IPS-NIHi7 (cell line): ENCODE measurements at regions not wholly inside any gene's neighbourhood (a gene's known extent, or its start where the extent isn't known, plus 50 kb on each side); places are given as distances from the start of the nearest gene placed in this dataset.
A peak's percentile ranks its signal among the peaks of the same experiment; 100 is the strongest.
"Not testable (repeated sequence)": the region's sequence is repeated elsewhere in the genome, so short reads cannot be mapped to it uniquely, and the experiment has no call there.

Experiments
- DNase-seq: peaks from one replicate; pipeline ENCODE4 v3.0.0; 2012; ENCODE audit warnings: mixed read lengths; ENCODE audit errors: extremely low spot score

DNA sequence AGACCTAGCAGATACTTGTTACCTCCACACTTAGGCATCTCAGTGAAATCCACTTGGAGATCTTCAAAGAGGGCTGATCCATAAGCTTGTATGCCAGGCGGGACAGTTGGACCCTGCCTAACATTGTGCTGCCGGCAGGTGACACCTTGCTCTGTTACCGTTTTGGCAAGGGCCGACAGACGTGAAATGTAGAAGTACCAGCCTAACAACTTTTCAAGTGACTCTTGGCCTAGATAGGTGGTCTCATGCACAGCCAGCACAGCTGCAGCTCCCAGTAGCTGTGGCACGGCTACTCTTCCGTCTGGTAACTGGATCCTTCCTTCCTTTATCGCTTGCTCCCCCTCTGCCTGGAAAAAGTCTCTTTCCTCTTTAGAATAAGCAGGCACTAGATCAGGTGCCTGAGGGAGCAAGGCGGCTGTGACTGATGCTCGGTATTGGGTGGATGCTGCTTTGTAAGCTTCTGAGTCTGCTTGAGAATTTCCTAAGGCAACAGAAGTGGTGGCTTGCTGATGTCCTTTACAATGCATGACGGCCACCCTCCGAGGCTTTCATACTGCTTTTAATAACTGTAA, 713.5 kb downstream of the AMY1C start:
- no peak for DNase-seq

DNA sequence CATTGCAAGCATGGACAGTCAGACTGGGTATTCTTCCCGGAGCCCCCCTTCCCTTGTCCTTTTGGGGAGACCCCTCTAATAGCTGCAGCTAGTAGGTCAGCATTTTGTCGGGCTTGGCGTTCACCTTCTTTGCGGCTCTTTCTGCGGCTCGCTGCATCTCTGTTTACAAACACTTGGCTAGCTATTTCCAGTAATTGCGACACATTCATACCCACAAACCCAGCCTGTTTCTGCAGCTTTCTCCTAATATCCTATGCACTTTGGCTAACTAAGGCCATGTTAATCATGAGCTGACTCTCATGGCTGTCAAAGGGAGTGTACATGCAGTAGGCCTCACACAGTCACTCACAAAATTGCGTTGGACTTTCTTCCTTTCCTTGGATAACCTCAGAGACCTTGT, 716.4 kb downstream of the AMY1C start:
- DNase-seq = no peak

DNA sequence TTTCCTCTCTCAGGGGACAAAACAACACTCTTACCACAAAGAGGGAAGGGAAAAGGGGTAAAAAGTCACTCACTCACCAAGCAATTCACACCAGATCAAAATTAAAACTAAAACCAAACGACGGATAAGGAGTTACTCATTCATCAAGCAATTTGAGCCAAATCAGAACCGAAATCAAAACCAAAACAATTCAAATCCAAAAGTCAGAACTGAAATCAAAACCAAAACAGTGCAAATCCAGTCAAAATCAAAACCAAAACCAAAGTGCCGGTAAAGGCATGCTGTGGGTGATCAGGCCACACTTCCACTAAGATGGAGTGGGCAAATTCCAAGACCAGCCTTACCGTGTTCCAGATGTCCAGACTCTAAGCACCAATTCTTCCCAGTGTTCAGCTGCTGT, 717.9 kb downstream of the AMY1C start:
- DNase-seq = no peak

DNA sequence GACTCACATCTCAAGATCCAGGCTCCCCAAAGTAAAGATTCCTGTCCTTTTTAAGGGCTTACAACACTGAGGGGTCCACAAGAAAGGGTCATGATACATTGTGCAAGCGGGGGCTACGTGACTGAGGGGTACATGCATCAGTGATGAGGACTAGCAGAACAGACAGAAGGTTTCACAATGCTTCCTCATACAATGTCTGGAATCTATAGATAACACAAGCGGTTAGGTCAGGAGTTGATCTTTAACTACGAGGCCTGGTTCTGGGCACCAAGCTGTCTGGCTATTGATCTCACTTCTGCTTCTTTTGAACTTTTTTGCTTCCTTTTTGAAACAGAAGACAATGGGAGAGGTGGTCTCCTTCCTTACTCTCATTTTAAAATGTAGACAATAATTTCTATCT, 718.6 kb downstream of the AMY1C start:
- DNase-seq = no peak

DNA sequence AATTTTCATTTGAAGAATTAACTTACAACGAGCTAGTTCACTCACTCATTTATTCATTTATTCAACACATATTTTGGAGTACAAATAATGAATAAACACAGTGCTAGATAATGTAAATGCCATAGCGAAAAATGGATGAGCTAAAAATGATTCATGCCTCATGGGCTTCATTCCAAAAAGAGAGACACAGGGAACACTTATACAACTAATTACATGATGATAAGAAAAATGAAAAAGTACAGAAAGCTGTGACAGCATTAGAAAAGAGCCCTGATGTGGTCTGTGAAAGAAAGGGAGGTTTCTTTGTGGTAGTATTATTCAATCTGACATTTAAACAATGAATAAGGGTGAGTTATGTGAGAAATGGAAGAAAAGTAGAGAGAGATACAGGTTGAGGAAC, 726.4 kb downstream of the AMY1C start:
- DNase-seq = no peak

DNA sequence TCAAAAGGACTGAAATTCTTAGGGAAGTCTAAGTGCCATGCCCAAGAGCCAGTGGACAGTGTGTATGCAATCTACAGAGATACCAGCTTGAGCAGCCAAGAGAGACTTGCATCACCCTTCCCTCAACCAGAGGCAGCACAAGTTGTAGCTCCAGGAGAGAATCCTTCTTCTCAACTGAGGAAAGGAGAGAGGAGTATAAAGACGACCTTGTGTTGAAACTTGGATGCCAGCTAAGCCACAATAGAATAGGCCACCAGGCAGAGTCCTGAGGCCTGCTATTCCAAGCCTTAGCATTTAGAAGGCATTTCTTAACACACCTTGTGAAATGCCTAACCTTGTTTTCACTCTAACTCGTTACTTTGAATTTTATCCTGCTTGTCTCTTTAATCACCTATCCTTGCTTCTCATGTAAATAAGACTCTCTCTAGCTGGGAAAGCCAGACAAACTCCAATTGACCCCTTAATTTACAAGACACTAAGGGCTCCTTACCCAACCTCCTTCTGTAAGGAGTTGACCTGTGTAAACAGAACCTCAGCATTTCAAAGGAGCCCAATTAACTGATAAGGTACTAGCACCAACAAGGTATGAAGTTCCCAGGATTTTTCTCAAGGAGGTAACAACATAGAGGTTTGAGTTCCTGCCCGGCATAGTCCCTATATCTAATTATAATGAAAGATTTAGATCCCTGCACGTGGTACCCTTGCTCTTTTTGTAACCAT, 738.8 kb downstream of the AMY1C start:
- DNase-seq = no peak

DNA sequence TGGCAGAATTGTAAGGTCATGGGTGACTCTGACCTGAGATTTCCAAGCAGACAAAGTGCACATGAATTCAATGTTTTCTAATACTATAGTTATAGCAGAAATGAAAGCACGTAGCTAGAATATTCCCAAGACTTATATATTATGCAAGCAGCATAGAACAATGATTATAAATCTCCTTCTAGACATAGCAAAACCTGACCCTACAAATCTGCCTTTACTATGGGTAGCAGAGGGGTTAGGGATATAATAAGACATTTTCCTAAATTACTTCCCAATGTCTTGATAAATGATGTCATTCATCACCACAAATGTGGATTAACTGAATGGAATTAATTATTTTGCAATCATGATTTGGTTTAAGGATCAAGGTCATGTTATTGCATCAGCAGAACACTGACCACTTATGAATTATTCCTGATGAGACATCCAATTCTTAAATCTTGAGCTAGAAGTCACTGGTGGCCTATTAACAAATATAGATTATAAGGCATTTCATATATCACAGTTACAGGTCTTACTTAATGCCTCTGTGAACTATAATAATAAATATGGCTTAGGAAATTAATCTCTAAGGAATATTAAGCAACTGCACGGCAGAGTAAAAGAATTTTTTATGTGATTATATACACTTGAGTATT, 776.6 kb downstream of the AMY1C start:
- DNase-seq = no peak

DNA sequence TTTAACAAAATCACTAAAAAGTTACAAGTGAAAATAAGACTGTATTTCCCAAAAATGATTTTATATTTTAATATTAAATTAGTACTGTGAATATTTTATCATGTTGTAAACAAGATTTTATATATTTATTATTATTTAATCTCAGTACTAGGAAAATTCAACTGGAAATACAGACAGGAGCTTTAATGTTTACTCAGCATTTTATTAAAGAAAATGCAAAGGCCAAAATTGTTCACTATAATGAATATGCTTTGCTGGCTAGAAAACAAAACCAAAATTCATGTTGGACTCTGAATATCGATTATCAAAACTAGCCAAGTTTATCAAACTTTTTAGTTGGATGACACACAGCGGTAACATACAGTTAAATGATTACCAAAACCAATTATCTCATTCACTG, 782.3 kb downstream of the AMY1C start:
- no peak for DNase-seq

DNA sequence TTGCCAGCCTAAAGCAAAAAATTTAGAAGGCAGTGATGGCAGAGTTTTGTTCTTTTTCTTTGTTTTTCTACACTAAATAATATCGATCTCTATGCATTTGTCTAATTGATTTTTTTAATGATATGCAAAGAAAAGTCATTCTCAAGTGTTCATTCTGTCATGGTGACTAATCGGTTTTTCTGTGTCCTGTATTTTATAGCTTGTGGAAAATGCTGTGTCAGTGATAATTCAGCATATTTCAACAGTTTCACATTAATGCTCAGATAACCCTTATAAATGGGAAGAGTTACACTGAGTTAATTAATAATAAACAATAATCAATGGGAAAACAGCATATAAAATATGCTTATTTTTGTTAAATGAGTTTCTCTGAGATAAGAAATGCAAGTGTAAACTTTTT, 824.9 kb downstream of the AMY1C start:
- DNase-seq = no peak

DNA sequence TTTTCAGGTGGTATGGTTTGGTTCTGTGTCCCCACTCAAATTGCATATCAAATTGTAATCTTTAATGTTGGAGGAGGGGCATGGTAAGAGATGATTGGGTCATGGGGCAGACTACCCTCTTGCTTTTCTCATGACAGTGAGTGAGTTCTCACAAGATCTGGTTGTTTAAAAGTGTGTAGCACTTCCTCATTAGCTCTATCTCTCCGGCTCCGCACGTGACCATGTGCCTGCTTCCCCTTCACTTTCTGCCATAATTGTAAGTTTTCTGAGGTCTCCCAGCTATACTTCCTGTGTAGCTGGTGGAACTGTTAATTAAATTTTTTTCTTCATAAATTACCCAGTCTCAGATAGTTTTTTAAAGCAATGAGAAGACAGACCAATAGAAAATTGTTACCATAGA, 843.2 kb downstream of the AMY1C start:
- no peak for DNase-seq

DNA sequence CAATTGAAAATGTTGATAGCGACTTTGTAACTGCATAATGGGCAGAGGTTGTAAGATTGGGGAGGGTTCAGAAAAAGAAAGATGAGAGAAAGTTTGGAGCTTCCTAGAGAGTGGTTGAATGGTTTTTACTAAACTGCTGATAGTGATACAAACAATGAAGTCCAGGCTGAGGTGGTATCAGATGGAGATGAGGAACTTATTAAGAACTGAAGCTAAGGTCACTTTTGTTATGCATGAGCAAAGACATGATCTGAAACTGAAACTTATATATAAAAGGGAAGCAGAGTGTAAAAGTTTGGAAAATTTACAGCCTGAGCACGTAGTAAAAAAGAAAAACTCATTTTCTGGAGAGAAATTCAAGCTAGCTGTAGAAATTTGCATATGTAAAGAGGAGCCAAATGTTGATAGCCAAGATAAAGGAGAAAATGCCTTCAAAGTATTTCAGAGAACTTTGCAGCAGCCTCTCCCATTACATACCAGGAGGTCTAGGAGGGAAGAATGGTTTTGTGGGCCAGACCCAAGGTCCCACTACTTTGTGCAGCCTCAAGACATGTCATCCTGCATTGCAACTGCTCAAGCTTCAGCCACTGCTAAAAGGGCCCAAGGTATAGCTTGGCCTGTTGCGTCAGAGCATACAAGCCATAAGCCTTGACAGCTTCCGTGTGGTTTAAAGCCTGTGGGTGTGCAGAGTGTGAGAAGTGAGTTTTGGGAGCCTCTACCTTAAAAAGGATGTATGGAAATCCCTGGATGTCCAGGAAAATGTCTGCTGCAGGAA, 843.9 kb downstream of the AMY1C start:
- DNase-seq = no peak

DNA sequence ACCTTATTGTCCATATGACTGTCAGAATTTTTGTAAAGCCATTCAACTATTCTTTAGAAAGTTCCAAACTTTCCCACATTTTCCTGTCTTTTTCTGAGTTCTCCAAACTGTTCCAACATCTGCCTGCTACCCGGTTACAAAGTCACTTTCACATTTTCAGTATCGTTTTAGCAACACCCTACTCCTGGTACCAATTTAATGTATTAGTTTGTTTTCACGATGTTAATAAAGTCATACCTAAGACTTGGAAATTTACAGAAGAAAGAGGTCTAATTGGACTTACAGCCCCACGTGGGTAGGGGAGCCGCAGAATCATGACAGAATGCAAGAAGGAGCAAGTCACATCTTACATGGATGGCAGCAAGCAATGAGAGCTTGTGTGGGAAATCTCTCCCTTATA, 867.8 kb downstream of the AMY1C start:
- DNase-seq = no peak

DNA sequence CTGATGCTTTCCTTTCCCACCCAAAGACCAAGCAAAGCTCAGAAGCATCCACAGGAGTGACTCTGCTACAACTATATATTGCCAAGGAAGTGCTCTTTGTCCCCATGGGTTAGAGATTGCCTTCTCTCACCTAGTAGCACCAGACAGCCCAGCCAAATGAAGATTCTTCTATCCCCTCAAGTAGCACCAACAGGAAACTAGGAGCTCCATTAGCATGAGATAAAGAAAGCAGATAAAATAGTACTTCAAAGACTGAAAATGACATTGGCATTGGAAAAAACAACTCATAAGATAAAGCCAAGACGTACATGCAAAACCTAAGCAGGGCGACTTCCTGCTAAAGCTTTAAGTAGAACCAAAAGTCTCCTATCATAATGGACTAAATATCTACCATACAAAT, 871.5 kb downstream of the AMY1C start:
- no peak for DNase-seq

DNA sequence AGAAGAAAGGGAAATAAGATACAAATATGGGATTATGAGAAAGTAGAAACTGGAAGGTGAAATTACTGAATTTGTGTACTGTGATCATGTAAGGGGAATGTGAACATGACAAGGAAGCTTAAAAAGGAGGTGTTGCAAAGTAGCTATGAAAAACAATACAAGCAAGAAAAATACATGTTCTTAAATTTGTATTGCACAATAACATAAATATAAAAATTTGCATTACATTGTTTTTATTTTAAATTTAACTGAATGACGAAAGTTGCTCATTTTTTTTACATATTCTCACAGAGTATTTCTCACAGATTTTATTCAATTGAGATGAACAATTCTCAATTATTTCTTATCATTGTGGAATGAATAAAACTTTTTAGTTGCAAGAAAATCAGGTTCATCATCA, 874.8 kb downstream of the AMY1C start:
- no peak for DNase-seq

DNA sequence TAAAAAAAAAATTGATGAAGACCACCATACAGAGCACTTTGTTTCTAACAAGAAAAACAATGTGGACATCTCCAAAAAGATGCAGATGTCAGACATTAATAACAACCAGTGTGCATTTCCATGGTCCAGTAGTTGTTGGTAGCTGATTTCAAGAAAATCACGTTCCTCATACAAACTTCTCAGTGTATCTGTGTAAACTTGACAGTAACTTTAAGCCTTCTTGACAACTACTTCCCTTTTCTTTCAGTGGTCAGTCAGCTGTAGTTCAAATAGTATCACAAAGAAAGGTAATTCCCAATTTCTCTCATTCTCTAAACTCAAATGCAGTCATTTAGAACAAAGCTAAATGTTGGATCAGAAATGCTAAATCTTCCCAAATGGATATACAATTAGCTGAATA, 879.9 kb downstream of the AMY1C start:
- DNase-seq = no peak

DNA sequence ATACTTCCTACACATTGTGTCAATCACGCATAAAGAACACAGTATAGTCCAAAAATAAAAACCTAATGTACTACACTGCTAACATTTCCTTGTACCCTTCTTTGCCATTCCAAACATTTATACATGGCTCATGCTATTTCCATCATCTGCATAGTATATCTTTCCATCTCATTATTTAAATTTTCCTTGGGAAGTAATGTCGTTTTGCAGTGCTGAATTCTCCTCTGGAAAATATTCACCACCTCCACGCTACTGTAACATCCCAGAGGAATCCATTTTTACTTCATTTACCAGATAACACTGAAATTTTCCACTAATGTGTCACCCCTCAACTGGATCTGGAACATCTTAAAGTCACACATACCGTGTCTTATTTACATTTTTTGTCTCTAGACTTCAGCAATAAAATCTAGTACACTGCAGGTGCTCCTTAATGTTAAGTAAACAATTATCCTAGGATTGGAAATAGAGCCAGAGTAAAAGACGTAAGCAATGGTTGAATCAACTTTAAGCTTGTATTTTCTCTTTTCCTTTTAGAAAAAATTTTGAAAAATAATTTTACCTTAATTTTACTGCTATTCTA, 881.0 kb downstream of the AMY1C start:
- no peak for DNase-seq

DNA sequence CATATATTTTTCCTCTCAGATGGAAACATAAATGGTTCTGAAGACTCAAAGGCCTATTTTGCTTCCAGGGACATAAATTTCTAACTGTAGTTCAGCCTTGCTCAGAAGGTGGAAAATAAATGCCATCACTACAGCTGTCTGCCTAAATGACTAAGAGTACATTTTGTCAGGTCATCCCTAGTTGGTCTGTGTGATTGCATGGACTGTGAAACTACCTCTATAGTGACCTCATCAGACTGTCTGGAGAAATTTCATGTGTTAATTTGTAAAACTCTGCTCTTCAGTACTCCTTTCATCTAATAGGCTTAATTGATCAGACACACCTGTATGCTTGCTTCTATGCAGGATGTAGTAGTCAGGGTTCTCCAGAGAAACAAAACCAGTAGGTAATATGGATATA, 886.9 kb downstream of the AMY1C start:
- no peak for DNase-seq

DNA sequence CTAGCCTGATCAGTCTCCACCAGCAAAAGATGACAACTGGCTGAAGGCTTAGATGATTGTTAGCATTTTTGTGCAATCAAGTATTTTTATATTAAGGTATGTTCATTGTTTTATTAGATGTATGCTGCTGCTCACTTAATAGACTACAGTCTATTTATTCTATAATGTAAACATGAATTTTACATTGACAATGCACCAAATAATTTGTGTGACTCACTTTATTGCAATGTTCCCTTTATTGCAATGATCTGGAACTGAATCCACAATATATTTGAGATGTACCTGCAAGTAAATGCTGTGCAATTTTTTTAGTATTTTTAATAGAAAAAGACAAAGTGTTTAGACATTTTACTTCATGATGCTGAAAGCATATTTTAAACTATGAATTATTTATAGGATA, 896.5 kb downstream of the AMY1C start:
- no peak for DNase-seq

DNA sequence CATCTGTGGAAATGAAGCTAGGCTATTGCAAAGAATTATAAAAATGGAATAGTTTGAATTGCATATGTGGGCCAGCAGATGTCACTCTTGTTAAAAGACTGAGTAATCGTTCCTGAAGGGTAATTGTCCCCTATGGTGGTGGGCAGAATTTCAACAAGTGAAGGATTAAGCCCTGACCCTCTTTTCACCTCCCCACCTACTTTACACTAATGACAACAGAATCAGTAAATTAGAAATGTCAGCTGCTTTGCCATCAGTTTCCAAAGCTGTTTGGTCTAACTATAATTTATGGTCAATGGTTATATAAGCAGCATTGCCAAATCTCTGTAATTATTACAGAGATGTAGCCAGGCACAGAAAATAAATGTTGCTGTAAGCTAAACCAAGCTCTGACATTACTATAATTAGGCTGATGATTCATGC, 898.6 kb downstream of the AMY1C start:
- peak; percentile 7 for DNase-seq

DNA sequence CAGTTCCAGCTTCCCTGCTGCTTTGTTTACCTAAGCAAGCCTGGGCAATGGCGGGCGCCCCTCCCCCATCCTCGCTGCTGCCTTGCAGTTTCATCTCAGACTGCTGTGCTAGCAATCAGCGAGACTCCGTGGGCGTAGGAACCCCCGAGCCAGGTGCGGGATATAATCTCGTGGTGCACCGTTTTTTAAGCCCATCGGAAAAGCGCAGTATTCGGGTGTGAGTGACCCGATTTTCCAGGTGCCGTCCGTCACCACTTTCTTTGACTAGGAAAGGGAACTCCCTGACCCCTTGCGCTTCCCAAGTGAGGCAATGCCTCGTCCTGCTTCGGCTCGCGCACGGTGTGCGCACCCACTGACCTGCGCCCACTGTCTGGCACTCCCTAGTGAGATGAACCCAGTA, 914.7 kb downstream of the AMY1C start:
- not testable (repeated sequence) for DNase-seq

DNA sequence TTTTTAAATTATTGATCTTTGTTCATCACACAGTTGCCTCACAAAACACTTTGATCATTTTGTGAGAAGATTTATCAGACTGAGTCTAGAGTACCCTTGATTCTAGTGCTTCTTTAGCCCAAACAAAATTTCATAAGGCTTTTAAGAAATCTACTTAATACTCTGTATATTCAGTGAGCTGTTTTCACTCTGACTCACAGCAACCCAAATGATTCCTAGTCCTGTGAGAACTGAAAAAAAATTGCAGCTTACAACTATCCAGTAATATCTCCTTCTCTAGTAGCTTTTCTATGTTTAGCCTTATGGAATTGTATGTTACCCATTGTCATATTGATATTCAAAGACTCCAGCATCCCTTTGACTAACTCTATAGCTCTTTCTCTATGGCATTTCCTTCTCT, 915.6 kb downstream of the AMY1C start:
- no peak for DNase-seq

DNA sequence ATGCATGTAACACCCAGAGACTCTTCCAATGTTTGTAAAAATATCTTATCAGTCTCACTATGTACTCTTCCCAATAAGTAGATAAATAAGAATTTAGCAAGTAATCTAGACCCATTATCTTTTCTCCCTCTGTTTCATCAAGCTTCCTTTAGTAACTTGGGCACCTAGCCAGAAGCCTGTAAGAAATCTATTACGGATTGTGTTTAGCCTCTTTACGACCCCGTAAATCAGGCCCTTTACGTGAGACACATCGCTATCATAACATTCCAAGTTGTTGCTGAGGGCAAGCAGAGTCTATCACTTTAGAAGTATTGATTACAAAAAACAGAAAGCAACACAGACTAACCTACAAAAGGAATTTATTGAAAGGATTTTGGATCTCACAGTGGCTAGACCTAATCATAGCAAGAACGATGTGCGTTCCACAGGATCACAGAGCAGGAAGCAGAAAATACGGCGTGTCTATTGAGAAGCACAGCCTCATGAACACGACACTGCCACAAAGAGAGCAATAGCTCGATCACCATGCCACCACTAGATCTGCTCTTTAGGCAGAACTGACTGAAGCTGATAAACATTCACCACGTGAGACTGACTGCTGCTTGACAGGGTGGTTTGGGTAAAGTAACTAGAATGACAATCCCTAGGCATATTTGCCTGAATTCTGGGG, 922.1 kb downstream of the AMY1C start:
- no peak for DNase-seq
